BJ (cell line): ENCODE measurements at regions not wholly inside any gene's neighbourhood (a gene's known extent, or its start where the extent isn't known, plus 50 kb on each side); places are given as distances from the start of the nearest gene placed in this dataset.

ENCODE experiments used
- CTCF ChIA-PET: fragments of 350-600 bp; formaldehyde crosslinking; extraction: SDS; loops from one replicate; lab custom pipeline; 2021; ENCODE audit warnings: antibody characterized with exemption, inconsistent platforms; lab: Yijun Ruan, JAX
- POLR2A ChIA-PET: fragments of 300-600 bp; sonication (Branson Sonifier 250); formaldehyde crosslinking; extraction: SDS; loops from one replicate; lab custom pipeline; 2021; ENCODE audit warnings: antibody characterized with exemption; lab: Charles Lee
- DNase-seq: peaks from one replicate; pipeline ENCODE4 v3.0.0-alpha.2; 2011; ENCODE audit warnings: low read depth
- H3K27me3 ChIP-seq: 2 replicates; pipeline ENCODE4 v1.6.0; 2011; ENCODE audit warnings: low read length; ENCODE audit not compliant: control insufficient read depth, insufficient read depth
- H3K36me3 ChIP-seq: 2 replicates; pipeline ENCODE4 v1.5.1; 2011; ENCODE audit warnings: low read length; ENCODE audit not compliant: control insufficient read depth, insufficient read depth
- H3K4me3 ChIP-seq: 2 replicates; pipeline ENCODE4 v1.5.1; 2011; ENCODE audit warnings: low read depth, mild to moderate bottlenecking, control low read depth, low read length
- TF ChIP-seq, protein P1 (sequence below): IDR thresholded peaks from 2 replicates; pipeline ENCODE4 v1.5.1; 2011; ENCODE audit warnings: low read depth, mild to moderate bottlenecking, control low read depth, inconsistent platforms, low read length, moderate library complexity; ENCODE audit not compliant: insufficient read depth

DNA sequence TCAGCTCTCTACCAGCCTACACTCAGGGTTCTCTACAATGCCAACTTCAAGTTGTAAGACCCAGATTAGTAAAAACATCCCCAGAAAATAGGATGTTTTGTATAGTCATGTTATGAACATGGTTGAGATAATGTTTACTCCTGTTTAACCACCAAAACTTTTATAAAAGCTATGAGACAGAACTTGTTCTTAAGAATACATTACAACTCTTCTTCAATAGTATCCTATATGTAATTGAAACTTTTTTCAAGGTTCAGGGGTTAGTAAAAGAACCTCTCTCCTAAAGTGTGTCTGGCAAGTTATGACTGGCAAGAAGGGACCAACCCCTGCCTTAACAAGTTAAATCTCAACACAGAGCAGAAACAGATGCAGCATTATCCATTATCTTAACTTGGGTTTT is 118.8 kb upstream of the STK17B start:
- DNase-seq, result no peak
- H3K27me3 ChIP-seq, result no peaks in the 10 kb centered on the region
- no peak overlapping the region for H3K4me3 ChIP-seq
- TF ChIP-seq, protein P1, sequence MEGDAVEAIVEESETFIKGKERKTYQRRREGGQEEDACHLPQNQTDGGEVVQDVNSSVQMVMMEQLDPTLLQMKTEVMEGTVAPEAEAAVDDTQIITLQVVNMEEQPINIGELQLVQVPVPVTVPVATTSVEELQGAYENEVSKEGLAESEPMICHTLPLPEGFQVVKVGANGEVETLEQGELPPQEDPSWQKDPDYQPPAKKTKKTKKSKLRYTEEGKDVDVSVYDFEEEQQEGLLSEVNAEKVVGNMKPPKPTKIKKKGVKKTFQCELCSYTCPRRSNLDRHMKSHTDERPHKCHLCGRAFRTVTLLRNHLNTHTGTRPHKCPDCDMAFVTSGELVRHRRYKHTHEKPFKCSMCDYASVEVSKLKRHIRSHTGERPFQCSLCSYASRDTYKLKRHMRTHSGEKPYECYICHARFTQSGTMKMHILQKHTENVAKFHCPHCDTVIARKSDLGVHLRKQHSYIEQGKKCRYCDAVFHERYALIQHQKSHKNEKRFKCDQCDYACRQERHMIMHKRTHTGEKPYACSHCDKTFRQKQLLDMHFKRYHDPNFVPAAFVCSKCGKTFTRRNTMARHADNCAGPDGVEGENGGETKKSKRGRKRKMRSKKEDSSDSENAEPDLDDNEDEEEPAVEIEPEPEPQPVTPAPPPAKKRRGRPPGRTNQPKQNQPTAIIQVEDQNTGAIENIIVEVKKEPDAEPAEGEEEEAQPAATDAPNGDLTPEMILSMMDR, result no peak
- POLR2A ChIA-PET, result no interaction called here
- H3K36me3 ChIP-seq, result no peaks in the 10 kb centered on the region
- CTCF ChIA-PET, result interaction anchor here (0.8 to 1.3 kb wide), 4 partner anchors 9 to 222 kb away, joined by 3 to 4 read pairs (median 4); partner anchors contain the start of gene DNAH7

DNA sequence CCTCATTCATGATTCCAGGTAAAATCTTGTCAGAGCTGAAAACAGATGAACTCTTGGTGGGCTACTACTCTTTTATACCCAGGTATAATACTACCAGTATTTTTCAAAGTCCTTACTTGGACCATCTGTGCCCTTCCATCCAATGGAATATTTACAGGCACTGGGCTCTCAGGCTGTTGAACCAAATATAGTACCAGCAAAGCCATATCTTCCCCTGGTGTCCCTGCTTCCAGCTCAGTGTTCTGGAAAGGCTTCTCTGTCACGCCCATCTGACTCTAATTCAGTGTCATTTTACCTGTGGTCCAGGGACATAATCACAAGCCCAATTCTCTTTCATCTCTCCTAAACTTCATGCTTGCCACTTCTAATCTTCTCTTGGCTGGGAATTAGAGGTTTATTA is 119.2 kb upstream of the STK17B start:
- no peak overlapping the region for H3K4me3 ChIP-seq
- CTCF ChIA-PET, result interaction anchor here (1.1 to 1.3 kb wide), 3 partner anchors 8 to 222 kb away, joined by 3 to 4 read pairs (median 3); partner anchors contain the start of gene DNAH7
- no peaks in the 10 kb centered on the region for H3K36me3 ChIP-seq
- POLR2A ChIA-PET, result no interaction called here
- TF ChIP-seq, protein P1, result no peak
- no peak for DNase-seq
- no peaks in the 10 kb centered on the region for H3K27me3 ChIP-seq

DNA sequence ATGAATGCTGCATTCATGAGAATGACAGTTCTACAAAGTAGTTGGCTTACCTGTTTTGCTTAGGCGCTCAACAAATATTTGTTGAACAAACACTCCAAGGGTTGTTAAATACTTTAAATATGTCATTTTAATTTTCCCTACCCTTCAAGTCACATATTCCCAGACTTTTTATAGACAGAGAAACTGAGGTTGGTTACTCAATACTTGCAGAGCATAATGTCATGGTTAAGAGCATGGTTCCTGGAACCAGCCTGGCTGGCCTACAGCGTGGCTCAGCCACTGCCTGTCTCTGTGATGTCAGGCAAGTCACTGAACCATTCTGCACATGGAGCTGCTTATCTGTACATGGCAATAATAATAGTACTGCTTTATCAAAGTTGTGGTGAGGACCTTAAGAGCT is 120.0 kb upstream of the STK17B start:
- H3K36me3 ChIP-seq, result no peaks in the 10 kb centered on the region
- TF ChIP-seq, protein P1, result no peak
- DNase-seq, result no peak
- ChIA-PET POLR2A (no interaction called here), CTCF (interaction anchor here (0.5 to 6.0 kb wide), 4 partner anchors 15 to 213 kb away, joined by 3 to 45 read pairs (median 18); no protein-coding TSS in a partner anchor)
- H3K27me3 ChIP-seq, result no peaks in the 10 kb centered on the region
- H3K4me3 ChIP-seq, result no peak overlapping the region

DNA sequence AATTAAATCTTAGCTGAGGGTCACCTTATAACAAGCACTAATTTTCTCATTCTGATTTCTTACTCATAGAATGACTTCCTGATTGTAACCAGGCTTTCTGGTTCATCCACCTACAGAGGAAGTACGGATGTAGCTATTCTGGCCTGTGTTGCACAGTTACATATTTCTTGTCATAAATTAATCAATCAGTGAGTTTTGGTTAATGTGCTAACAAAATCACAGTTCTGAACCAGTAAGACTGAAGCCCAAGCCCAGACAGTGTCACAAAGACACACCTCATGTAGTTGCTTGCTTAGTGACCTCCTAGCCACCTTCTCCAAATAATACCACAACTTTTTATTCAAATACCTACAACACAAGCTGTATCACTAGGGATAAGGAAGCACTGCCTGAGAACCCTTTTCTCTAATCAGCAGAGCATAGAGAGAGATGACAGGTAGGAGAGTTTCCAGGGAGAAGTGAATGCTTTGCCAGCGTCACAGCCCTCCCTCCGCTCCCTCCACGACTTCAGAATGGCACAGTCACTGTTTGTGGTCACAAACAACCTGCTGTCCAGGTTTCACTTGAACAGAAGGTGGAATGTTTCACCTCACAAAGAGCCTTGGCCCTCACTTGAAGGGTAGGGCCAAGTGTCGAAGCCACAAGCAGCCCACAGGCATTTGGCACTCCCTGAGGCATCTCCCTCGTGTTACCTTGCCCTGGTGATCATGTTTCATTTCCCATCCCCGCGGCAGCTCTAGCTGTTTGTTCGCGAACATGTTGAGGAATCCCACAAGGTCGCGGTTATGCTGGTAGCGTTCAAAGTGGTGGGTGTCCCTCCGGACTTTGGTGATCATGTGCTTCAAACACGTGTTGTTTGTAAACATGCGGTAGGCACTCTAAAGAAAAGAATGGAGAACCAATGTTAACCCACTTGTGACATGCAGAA is 120.8 kb upstream of the STK17B start:
- Histone ChIP-seq H3K4me3 (no peak overlapping the region), H3K27me3 (no peaks in the 10 kb centered on the region), H3K36me3 (no peaks in the 10 kb centered on the region)
- CTCF ChIA-PET, result interaction anchor here (0.9 to 6.0 kb wide), 3 partner anchors 15 to 214 kb away, joined by 5 to 45 read pairs (median 30); no protein-coding TSS in a partner anchor
- POLR2A ChIA-PET, result no interaction called here
- TF ChIP-seq, protein P1, result no peak
- no peak for DNase-seq
